ENCODE measurements at regions not wholly inside any gene's neighbourhood (a gene's known extent, or its start where the extent isn't known, plus 50 kb on each side); places are given as distances from the start of the nearest gene placed in this dataset.
"Not testable (repeated sequence)": the region's sequence is repeated elsewhere in the genome, so short reads cannot be mapped to it uniquely, and the experiment has no call there.

DNA sequence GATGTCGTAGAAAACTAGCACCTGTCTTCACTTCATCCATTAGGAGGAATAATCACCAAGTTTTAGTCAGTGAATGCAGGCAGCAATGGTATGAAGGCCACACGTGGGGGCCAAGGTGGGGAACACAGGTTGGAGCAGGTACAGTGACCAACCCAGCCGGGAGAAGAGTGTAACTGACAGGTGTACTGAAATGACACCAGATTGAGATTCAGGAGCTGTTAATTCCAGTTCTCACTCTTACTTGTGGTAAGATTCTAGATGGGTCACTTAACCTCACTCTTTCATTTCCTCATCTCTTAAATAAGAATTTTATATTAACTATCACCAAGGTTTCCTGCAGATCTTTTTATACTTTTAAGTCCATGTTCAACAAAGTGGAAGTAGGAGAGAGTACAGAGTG is 206.2 kb upstream of the PTBP2 start:
- Mint-ChIP-seq H3K4me1 (ENCODE audit: low read depth) (no peaks in the 10 kb centered on the region), H3K27me3 (peaks cover 2% of the 10 kb centered on the region)

GRCh38 chr1:96515925-96516324 is 205.7 kb upstream of the PTBP2 start:
- Mint-ChIP-seq H3K4me3 (no peak overlapping the region), H3K4me1 (ENCODE audit: low read depth) (no peaks in the 10 kb centered on the region), H3K36me3 (ENCODE audit: low read depth) (no peaks in the 10 kb centered on the region), H3K27me3 (peaks cover 4% of the 10 kb centered on the region), H3K27ac (no peak overlapping the region), H3K9me3 (no peaks in the 10 kb centered on the region)

More for the DNA sequence above, 206.2 kb upstream of the PTBP2 start:
- Mint-ChIP-seq H3K9me3 (no peaks in the 10 kb centered on the region), H3K27ac (no peak overlapping the region), H3K36me3 (ENCODE audit: low read depth) (no peaks in the 10 kb centered on the region), H3K4me3 (no peak overlapping the region)

GRCh38 chr1:96519851-96520578 is 201.6 kb upstream of the PTBP2 start:
- no peaks in the 10 kb centered on the region for H3K4me1 Mint-ChIP-seq (ENCODE audit: low read depth)
- H3K27me3 Mint-ChIP-seq, result peaks cover 4% of the 10 kb centered on the region
- H3K36me3 Mint-ChIP-seq (ENCODE audit: low read depth), result no peaks in the 10 kb centered on the region
- H3K27ac Mint-ChIP-seq, result no peak overlapping the region
- no peaks in the 10 kb centered on the region for H3K9me3 Mint-ChIP-seq
- H3K4me3 Mint-ChIP-seq, result no peak overlapping the region

GRCh38 chr1:96520579-96520947 is 201.0 kb upstream of the PTBP2 start:
- Mint-ChIP-seq H3K4me3 (no peak overlapping the region), H3K36me3 (ENCODE audit: low read depth) (no peaks in the 10 kb centered on the region), H3K4me1 (ENCODE audit: low read depth) (no peaks in the 10 kb centered on the region), H3K27me3 (peaks cover 4% of the 10 kb centered on the region), H3K9me3 (no peaks in the 10 kb centered on the region), H3K27ac (no peak overlapping the region)

DNA sequence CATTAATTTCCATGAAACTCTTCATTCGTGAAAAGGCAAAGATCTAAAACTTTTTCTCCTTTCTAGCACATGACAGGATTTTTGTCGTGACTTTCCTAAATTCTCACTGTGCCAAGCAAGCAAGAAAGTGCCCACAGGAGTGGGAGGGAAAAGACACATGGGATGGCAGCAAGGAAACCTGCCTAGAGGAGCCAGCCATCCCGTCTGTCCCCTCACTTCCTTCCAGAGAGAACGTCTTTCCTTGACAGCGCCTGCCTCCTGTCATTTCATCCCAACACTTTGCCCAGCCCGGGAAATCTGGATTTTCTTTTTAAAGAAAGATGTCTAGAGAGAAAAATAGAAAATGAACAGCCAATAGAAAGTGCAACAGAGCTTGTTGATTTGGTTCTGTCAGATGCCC is 200.6 kb upstream of the PTBP2 start:
- Mint-ChIP-seq H3K27ac (no peak overlapping the region), H3K9me3 (no peaks in the 10 kb centered on the region), H3K4me3 (no peak overlapping the region), H3K4me1 (ENCODE audit: low read depth) (no peaks in the 10 kb centered on the region), H3K27me3 (peaks cover 4% of the 10 kb centered on the region), H3K36me3 (ENCODE audit: low read depth) (no peaks in the 10 kb centered on the region)

GRCh38 chr1:96521994-96522760 is 199.4 kb upstream of the PTBP2 start:
- Mint-ChIP-seq H3K27ac (no peak overlapping the region), H3K27me3 (peaks cover 4% of the 10 kb centered on the region), H3K36me3 (ENCODE audit: low read depth) (no peaks in the 10 kb centered on the region), H3K9me3 (peaks cover 7% of the 10 kb centered on the region), H3K4me1 (ENCODE audit: low read depth) (no peaks in the 10 kb centered on the region), H3K4me3 (no peak overlapping the region)

GRCh38 chr1:96522927-96523326 is 198.7 kb upstream of the PTBP2 start:
- no peaks in the 10 kb centered on the region for H3K4me1 Mint-ChIP-seq (ENCODE audit: low read depth)
- peaks cover 4% of the 10 kb centered on the region for H3K27me3 Mint-ChIP-seq
- H3K27ac Mint-ChIP-seq, result no peak overlapping the region
- H3K36me3 Mint-ChIP-seq (ENCODE audit: low read depth), result no peaks in the 10 kb centered on the region
- H3K9me3 Mint-ChIP-seq, result peaks cover 8% of the 10 kb centered on the region
- no peak overlapping the region for H3K4me3 Mint-ChIP-seq

GRCh38 chr1:96524100-96524499 is 197.5 kb upstream of the PTBP2 start:
- Mint-ChIP-seq H3K36me3 (ENCODE audit: low read depth) (no peaks in the 10 kb centered on the region), H3K27ac (no peak overlapping the region), H3K27me3 (peaks cover 4% of the 10 kb centered on the region), H3K4me3 (no peak overlapping the region), H3K9me3 (peaks cover 14% of the 10 kb centered on the region), H3K4me1 (ENCODE audit: low read depth) (no peaks in the 10 kb centered on the region)

DNA sequence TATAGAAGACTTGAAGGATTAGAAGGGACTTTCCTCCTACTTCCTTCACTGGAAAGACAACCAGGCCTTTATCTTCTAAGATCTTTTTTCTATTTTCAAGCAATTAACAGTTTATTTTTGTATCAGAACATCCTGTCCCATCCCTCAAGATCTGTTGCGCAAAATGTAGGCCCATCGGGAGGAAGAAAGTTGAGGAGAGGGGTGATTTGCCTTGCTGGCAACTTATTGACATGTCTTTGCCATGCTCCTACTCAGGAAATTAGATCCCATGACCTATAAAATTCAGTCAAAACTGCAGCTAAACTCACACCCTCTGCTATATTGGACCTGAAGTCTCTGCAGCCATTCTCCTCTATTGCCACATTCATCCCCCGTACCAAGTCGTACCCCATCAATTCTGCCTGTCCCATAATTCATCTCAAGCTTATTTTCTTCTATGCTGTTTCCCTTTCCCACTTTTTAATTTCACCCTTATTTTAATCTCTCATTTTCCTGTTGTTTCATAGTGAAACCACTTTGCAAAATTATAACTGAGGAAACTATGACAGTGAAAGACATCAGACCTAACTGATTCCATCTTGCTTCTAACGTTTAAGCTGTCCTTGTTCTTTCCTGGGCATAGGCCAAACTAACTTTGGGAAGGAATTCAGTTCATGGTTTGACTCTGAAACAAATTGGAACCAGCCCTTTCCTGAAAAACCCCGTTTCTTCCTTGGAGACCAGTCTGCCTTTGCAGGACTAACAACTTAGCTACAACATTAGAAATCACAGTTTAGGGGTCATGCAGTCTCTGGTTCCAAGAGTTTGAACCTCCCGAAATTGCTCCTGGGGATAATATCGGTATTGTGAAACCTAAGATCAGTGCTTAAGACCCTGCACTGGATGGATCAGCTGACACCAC is 195.7 kb upstream of the PTBP2 start:
- Mint-ChIP-seq H3K27me3 (no peaks in the 10 kb centered on the region), H3K4me3 (no peak overlapping the region), H3K9me3 (peaks cover 18% of the 10 kb centered on the region), H3K27ac (no peak overlapping the region), H3K4me1 (ENCODE audit: low read depth) (no peaks in the 10 kb centered on the region), H3K36me3 (ENCODE audit: low read depth) (no peaks in the 10 kb centered on the region)

GRCh38 chr1:96528672-96529071 is 192.9 kb upstream of the PTBP2 start:
- not testable (repeated sequence) for H3K27me3 Mint-ChIP-seq; H3K4me1 Mint-ChIP-seq (ENCODE audit: low read depth); H3K4me3 Mint-ChIP-seq; H3K36me3 Mint-ChIP-seq (ENCODE audit: low read depth); H3K27ac Mint-ChIP-seq
- peaks cover 19% of the 10 kb centered on the region for H3K9me3 Mint-ChIP-seq

GRCh38 chr1:96533820-96534219 is 187.8 kb upstream of the PTBP2 start:
- Mint-ChIP-seq H3K9me3 (peaks cover 8% of the 10 kb centered on the region), H3K4me3 (no peak overlapping the region), H3K27ac (no peak overlapping the region), H3K36me3 (ENCODE audit: low read depth) (no peaks in the 10 kb centered on the region), H3K4me1 (ENCODE audit: low read depth) (no peaks in the 10 kb centered on the region), H3K27me3 (no peaks in the 10 kb centered on the region)

DNA sequence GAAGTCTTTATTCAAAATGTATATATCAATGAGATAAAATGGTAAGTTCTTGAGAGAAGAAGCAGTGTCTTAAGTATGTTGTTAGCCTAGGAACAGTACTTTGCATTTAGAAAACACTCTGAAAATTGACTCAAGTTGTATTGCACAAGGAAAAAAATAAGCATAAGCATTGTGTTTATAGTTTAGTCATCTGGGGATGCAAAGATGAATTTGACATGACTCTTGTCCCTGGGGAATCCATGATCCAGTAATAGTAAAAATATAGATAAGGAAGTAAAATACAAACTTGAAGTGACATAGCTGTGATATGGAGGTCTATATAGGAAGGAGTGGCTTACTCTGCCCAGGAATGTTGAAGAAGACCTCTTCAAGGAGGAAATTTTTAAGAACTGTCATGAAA is 185.0 kb upstream of the PTBP2 start:
- Mint-ChIP-seq H3K9me3 (no peaks in the 10 kb centered on the region), H3K4me1 (ENCODE audit: low read depth) (no peaks in the 10 kb centered on the region)

DNA sequence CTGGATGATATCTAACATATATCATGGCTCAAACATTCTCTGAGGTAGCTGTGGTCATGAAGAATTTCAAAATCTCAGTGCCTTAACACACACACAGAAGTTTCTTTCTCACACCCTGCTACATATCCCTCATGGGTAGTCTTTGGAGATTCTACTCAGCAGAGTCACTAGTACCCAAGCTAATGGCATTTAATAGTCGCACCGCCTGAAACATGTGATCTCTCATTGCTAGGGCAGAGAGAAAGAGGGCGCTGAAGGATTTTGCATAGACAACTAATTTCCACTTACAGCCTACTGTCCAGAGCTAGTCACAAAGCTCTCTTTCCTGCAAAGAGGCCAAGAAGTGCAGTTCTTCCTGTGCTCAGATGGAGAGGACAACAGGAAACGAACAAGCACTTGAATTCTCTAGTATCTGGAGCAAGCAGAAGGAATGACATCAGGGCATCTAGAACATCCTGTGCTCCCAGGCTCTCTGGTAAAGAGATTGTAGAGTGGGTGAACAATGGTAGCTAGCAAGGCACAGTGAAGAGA is 183.4 kb upstream of the PTBP2 start:
- Mint-ChIP-seq H3K4me3 (no peak overlapping the region), H3K4me1 (ENCODE audit: low read depth) (no peaks in the 10 kb centered on the region), H3K36me3 (ENCODE audit: low read depth) (no peaks in the 10 kb centered on the region), H3K9me3 (no peaks in the 10 kb centered on the region), H3K27me3 (no peaks in the 10 kb centered on the region), H3K27ac (no peak overlapping the region)

More for the DNA sequence above, 185.0 kb upstream of the PTBP2 start:
- Mint-ChIP-seq H3K27me3 (no peaks in the 10 kb centered on the region), H3K4me3 (no peak overlapping the region), H3K27ac (no peak overlapping the region), H3K36me3 (ENCODE audit: low read depth) (no peaks in the 10 kb centered on the region)

GRCh38 chr1:96538883-96539282 is 182.7 kb upstream of the PTBP2 start:
- H3K9me3 Mint-ChIP-seq, result no peaks in the 10 kb centered on the region

GRCh38 chr1:96541491-96541890 is 180.1 kb upstream of the PTBP2 start:
- H3K4me3 Mint-ChIP-seq, result no peak overlapping the region
- no peaks in the 10 kb centered on the region for H3K36me3 Mint-ChIP-seq (ENCODE audit: low read depth)
- H3K9me3 Mint-ChIP-seq, result no peaks in the 10 kb centered on the region
- H3K27ac Mint-ChIP-seq, result no peak overlapping the region
- no peaks in the 10 kb centered on the region for H3K4me1 Mint-ChIP-seq (ENCODE audit: low read depth)
- no peaks in the 10 kb centered on the region for H3K27me3 Mint-ChIP-seq

More at GRCh38 chr1:96538883-96539282, 182.7 kb upstream of the PTBP2 start:
- H3K4me1 Mint-ChIP-seq (ENCODE audit: low read depth), result no peaks in the 10 kb centered on the region
- H3K36me3 Mint-ChIP-seq (ENCODE audit: low read depth), result no peaks in the 10 kb centered on the region
- H3K27me3 Mint-ChIP-seq, result no peaks in the 10 kb centered on the region
- no peak overlapping the region for H3K4me3 Mint-ChIP-seq
- no peak overlapping the region for H3K27ac Mint-ChIP-seq

Measured in stimulated activated naive CD8-positive, alpha-beta T cell treated with anti-CD3 and anti-CD28 coated beads, Interleukin-15, Interleukin-2, amounts not matched to agents 100 ng/mL and 50 ng/mL, for 24 hours (primary cell).